CD14-positive monocyte (primary cell): ENCODE measurements at regions not wholly inside any gene's neighbourhood (a gene's known extent, or its start where the extent isn't known, plus 50 kb on each side); places are given as distances from the start of the nearest gene placed in this dataset.
"Not testable (repeated sequence)": the region's sequence is repeated elsewhere in the genome, so short reads cannot be mapped to it uniquely, and the experiment has no call there.

Experiments used
- DNase-seq, 3 donors: peaks; one replicate each; pipeline ENCODE4 v3.0.0-alpha.2; 2011 to 2022
- H2AFZ ChIP-seq: 2 replicates; pipeline ENCODE4 v1.6.0; 2012; ENCODE audit warnings: mild to moderate bottlenecking, low read depth, low read length, inconsistent platforms; ENCODE audit not compliant: insufficient read depth, poor library complexity, severe bottlenecking
- H3K27ac ChIP-seq, 2 donors: 1 replicate in 1 of 2; 2 replicates in 1 of 2; pipeline ENCODE4 v1.5.1; 2012 to 2013; ENCODE audit warnings: low read length in 2 of 2, control low read depth in 1 of 2, inconsistent platforms in 1 of 2, low read depth in 1 of 2, mild to moderate bottlenecking in 1 of 2
- H3K27me3 ChIP-seq, 2 donors: one replicate each; pipeline versions ENCODE4 v1.6.0 to v1.6.1; 2011 to 2013; ENCODE audit warnings: low read length in 2 of 2; ENCODE audit not compliant: control insufficient read depth in 2 of 2, insufficient read depth in 2 of 2
- H3K36me3 ChIP-seq, 2 donors: replicated peaks in 1 of 2; 1 replicate in 1 of 2; 2 replicates in 1 of 2; pipeline versions ENCODE4 v1.5.1 to v1.6.1; 2012 to 2013; ENCODE audit warnings: low read length in 2 of 2, control low read depth in 1 of 2, inconsistent platforms in 1 of 2, mild to moderate bottlenecking in 1 of 2; ENCODE audit not compliant: insufficient read depth in 2 of 2, control insufficient read depth in 1 of 2
- H3K4me1 ChIP-seq, 2 donors: 1 replicate in 1 of 2; 2 replicates in 1 of 2; pipeline versions ENCODE4 v1.5.1 to v1.6.1; 2012 to 2013; ENCODE audit warnings: low read length in 2 of 2, control low read depth in 1 of 2, inconsistent platforms in 1 of 2, mild to moderate bottlenecking in 1 of 2, moderate library complexity in 1 of 2; ENCODE audit not compliant: insufficient read depth in 2 of 2, control insufficient read depth in 1 of 2
- H3K4me2 ChIP-seq: replicated peaks from 2 replicates; pipeline ENCODE3; 2012; ENCODE audit warnings: low read length, moderate library complexity, mild to moderate bottlenecking; ENCODE audit not compliant: poor library complexity, severe bottlenecking; ENCODE audit errors: extremely low read depth
- H3K4me3 ChIP-seq, 3 experiments: fragments of 200-600 bp in 1 of 3; sonication (generic) in 1 of 3; replicated peaks in 1 of 3; 1 replicate in 2 of 3; 2 replicates in 1 of 3; pipeline ENCODE4 v1.5.1; 2011 to 2013; ENCODE audit warnings: low read length in 3 of 3, mild to moderate bottlenecking in 3 of 3, control low read depth in 2 of 3, low read depth in 2 of 3, inconsistent platforms in 1 of 3, moderate library complexity in 1 of 3
- H3K79me2 ChIP-seq: 2 replicates; pipeline ENCODE4 v1.6.0; 2012; ENCODE audit warnings: mild to moderate bottlenecking, control low read depth, inconsistent platforms, low read length, moderate library complexity; ENCODE audit not compliant: insufficient read depth
- H3K9ac ChIP-seq: 2 replicates; pipeline ENCODE4 v1.6.0; 2017; ENCODE audit warnings: low read length, mild to moderate bottlenecking; ENCODE audit not compliant: insufficient read depth, poor library complexity, severe bottlenecking
- H3K9me3 ChIP-seq, 2 donors: replicated peaks in 1 of 2; 1 replicate in 1 of 2; 2 replicates in 1 of 2; pipeline versions ENCODE4 v1.5.1 to v1.6.1; 2012 to 2013; ENCODE audit warnings: low read length in 2 of 2, control low read depth in 1 of 2; ENCODE audit not compliant: control insufficient read depth in 1 of 2, insufficient read depth in 1 of 2
- H4K20me1 ChIP-seq: 2 replicates; pipeline ENCODE4 v1.6.0; 2012; ENCODE audit warnings: mild to moderate bottlenecking, low read length, control low read depth, moderate library complexity; ENCODE audit not compliant: insufficient read depth
- H3K27ac Mint-ChIP-seq, 7 donors: one replicate each; pipeline ENCODE4 v1.8.0; 2020; ENCODE audit warnings: mild to moderate bottlenecking in 7 of 7, mixed read lengths in 7 of 7, moderate library complexity in 6 of 7, inconsistent platforms in 2 of 7
- H3K27me3 Mint-ChIP-seq, 3 donors: one replicate each; pipeline ENCODE4 v1.8.0; 2021 to 2022; ENCODE audit warnings: low read depth in 3 of 3, mild to moderate bottlenecking in 3 of 3, mixed read lengths in 3 of 3, moderate library complexity in 3 of 3, inconsistent platforms in 1 of 3
- H3K36me3 Mint-ChIP-seq, 2 donors: one replicate each; pipeline ENCODE4 v1.8.0; 2020; ENCODE audit warnings: mixed read lengths in 2 of 2, inconsistent platforms in 1 of 2, mild to moderate bottlenecking in 1 of 2
- H3K4me1 Mint-ChIP-seq: one replicate; pipeline ENCODE4 v1.8.0; 2020; ENCODE audit warnings: mild to moderate bottlenecking, mixed read lengths
- H3K4me3 Mint-ChIP-seq, 2 donors: one replicate each; pipeline ENCODE4 v1.8.0; 2020; ENCODE audit warnings: mild to moderate bottlenecking in 2 of 2, mixed read lengths in 2 of 2, moderate library complexity in 1 of 2
- H3K9me3 Mint-ChIP-seq, 7 donors: one replicate each; pipeline ENCODE4 v1.8.0; 2020 to 2022; ENCODE audit warnings: mixed read lengths in 7 of 7, mild to moderate bottlenecking in 6 of 7, moderate library complexity in 6 of 7, inconsistent platforms in 2 of 7
- WGBS: methylation state at CpG from one replicate; pipeline ENCODE4 v1.1.5; 2013; ENCODE audit warnings: missing lambda C conversion rate; ENCODE audit not compliant: insufficient coverage; 5-methylcytosine and 5-hydroxymethylcytosine counted together
- intact Hi-C, 2 donors: fragments of 100-400 bp; cut with micrococcal nuclease; formaldehyde crosslinking; loops; one replicate each; pipeline versions ENCODE4 v1.15.0 to v1.15.1; 2023
- TF ChIP-seq, protein P1 (sequence below): fragments of 200-600 bp; IDR thresholded peaks from one replicate; pipeline ENCODE4 v1.8.0; 2022; ENCODE audit warnings: antibody characterized with exemption, mild to moderate bottlenecking

DNA sequence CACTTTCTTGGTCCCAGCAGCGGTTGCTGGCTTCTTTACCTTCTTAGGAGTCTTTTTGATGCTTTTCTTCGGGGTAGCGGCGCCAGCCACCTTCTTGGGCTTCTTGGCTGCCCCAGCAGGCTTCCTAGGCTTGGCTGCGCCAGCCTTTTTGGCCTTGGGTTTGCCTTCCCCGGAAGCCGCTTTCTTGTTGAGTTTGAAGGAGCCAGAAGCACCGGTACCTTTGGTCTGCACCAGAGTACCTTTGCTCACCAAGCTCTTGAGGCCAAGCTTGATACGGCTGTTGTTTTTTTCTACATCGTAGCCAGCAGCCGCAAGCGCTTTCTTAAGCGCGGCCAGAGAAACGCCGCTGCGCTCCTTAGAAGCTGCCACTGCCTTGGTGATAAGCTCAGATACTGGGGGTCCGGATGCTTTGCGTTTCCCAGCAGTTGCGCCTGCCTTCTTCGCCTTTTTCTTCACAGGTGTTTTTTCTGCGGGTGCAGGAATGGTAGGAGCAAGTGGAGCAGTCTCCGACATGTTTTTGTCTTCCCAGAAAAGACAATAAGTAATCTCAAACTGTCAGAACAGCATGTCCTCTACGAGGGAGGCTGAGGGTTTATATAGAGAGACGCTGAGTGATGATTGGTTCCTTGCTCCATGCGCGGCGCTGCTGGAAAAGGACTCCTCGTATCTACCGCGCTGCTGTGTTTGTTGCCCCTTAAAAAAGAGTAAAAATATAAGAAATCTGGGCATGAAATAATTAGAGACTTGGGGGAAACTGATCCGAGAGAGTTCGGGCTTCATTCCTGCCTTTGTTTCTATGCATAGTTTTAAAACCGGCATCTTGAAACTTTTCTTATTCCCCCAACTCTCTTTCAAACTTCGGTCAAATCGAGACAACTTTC lies 130.3 kb upstream of the BTN3A2 start:
- Histone ChIP-seq H3K9ac (peak overlapping the region; percentile 76), H3K9me3 (no peaks in the 10 kb centered on the region), H3K36me3 (no peaks in the 10 kb centered on the region), H3K4me1 (peaks cover 41 to 55% of the 10 kb centered on the region in 2 donors), H2AFZ (peak overlapping the region; percentile 87), H3K27me3 (no peaks in the 10 kb centered on the region), H3K27ac (peak overlapping the region; percentile 82 to 86), H3K79me2 (no peaks in the 10 kb centered on the region), H3K4me2 (peak overlapping the region; percentile 94), H3K4me3 (peak overlapping the region; percentile 62 to 92 (median 62)), H4K20me1 (no peaks in the 10 kb centered on the region)
- Mint-ChIP-seq H3K27ac (peak overlapping the region; percentile 83 to 93 (median 92)), H3K4me3 (peak overlapping the region; percentile 86 to 96), H3K36me3 (no peaks in the 10 kb centered on the region), H3K9me3 (peaks cover 0 to 3% (median 0%) of the 10 kb centered on the region in 7 donors), H3K27me3 (no peaks in the 10 kb centered on the region), H3K4me1 (peaks cover 41% of the 10 kb centered on the region)
- WGBS, result 1% methylated on average over 28 of the region's 36 CpGs
- TF ChIP-seq, protein P1, sequence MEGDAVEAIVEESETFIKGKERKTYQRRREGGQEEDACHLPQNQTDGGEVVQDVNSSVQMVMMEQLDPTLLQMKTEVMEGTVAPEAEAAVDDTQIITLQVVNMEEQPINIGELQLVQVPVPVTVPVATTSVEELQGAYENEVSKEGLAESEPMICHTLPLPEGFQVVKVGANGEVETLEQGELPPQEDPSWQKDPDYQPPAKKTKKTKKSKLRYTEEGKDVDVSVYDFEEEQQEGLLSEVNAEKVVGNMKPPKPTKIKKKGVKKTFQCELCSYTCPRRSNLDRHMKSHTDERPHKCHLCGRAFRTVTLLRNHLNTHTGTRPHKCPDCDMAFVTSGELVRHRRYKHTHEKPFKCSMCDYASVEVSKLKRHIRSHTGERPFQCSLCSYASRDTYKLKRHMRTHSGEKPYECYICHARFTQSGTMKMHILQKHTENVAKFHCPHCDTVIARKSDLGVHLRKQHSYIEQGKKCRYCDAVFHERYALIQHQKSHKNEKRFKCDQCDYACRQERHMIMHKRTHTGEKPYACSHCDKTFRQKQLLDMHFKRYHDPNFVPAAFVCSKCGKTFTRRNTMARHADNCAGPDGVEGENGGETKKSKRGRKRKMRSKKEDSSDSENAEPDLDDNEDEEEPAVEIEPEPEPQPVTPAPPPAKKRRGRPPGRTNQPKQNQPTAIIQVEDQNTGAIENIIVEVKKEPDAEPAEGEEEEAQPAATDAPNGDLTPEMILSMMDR, result no peak
- peak; percentile 43 to 46 (median 45) for DNase-seq
- intact Hi-C loops, result no loop called here

DNA sequence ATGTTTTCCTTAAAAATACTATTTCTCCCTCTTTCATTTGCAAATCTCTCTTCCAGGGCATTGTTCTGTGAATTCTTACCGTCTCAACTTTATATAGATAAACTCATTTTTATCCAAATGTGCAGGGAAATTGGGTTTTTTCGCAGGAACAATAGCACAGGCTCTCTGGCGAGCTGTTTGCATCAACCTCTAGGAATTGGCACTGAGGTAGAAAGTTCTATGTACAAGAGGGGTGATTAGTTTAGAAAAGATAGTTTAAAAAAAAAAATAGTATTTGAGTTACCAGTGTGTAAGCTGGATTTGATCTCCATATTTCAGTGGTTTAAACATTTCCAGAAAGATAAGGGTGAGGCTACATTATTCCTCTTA lies 129.7 kb upstream of the BTN3A2 start:
- intact Hi-C loops, result no loop called here
- Mint-ChIP-seq H3K4me3 (peak overlapping the region; percentile 86 to 96), H3K4me1 (peaks cover 40% of the 10 kb centered on the region), H3K27ac (peak overlapping the region in 4 of 7 donors; percentile 83 to 93 (median 90)), H3K36me3 (no peaks in the 10 kb centered on the region), H3K9me3 (peaks cover 0 to 3% (median 0%) of the 10 kb centered on the region in 7 donors), H3K27me3 (no peaks in the 10 kb centered on the region)
- H3K27me3 ChIP-seq, result no peaks in the 10 kb centered on the region
- peak overlapping the region in 1 of 2 donors; percentile 86 for H3K27ac ChIP-seq
- H3K36me3 ChIP-seq, result no peaks in the 10 kb centered on the region
- no peaks in the 10 kb centered on the region for H4K20me1 ChIP-seq
- peak overlapping the region; percentile 62 to 92 (median 62) for H3K4me3 ChIP-seq
- H3K9me3 ChIP-seq, result no peaks in the 10 kb centered on the region
- no peak for DNase-seq
- TF ChIP-seq, protein P1, result no peak
- peak overlapping the region; percentile 76 for H3K9ac ChIP-seq
- WGBS, result 40% methylated on average over 1 of the region's 3 CpGs
- H2AFZ ChIP-seq, result peak overlapping the region; percentile 87
- peak overlapping the region; percentile 94 for H3K4me2 ChIP-seq
- no peaks in the 10 kb centered on the region for H3K79me2 ChIP-seq
- peaks cover 43 to 55% of the 10 kb centered on the region in 2 donors for H3K4me1 ChIP-seq

DNA sequence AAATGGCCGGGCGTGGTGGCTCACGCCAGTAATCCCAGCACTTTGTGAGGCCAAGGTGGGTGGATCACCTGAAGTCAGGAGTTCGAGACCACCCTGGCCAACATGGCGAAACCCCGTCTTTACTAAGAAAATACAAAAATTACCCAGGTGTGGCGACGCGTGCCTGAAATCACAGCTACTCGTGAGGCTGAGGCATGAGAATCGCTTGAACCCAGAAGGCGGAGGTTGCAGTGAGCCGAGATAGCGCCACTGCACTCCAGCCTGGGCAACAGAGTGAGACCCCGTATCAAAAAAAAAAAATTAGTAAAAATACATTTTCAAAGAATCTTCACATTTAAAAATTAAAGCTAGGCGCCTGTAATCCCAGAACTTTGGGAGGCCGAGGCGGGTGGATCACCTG lies 125.6 kb upstream of the BTN3A2 start:
- H4K20me1 ChIP-seq, H3K27me3 ChIP-seq, H3K36me3 ChIP-seq, H3K79me2 ChIP-seq, H2AFZ ChIP-seq, H3K9ac ChIP-seq, H3K9me3 ChIP-seq, H3K4me3 Mint-ChIP-seq, H3K27ac ChIP-seq, DNase-seq, H3K27me3 Mint-ChIP-seq, H3K9me3 Mint-ChIP-seq, H3K36me3 Mint-ChIP-seq, intact Hi-C loops: not testable (repeated sequence)
- H3K4me3 ChIP-seq, result peak overlapping the region in 1 of 3 experiments; percentile 80
- WGBS, result 98% methylated on average over 11 of the region's 18 CpGs
- peak overlapping the region; percentile 84 for H3K4me2 ChIP-seq
- Mint-ChIP-seq H3K4me1 (peaks cover 23% of the 10 kb centered on the region), H3K27ac (peak overlapping the region in 1 of 7 donors; percentile 93)
- H3K4me1 ChIP-seq, result peaks cover 22 to 38% of the 10 kb centered on the region in 2 donors
